ENCODE measurements at regions not wholly inside any gene's neighbourhood (a gene's known extent, or its start where the extent isn't known, plus 50 kb on each side); places are given as distances from the start of the nearest gene placed in this dataset.

GRCh38 chr12:28828318-28828717 is 320.8 kb upstream of the FAR2 start:
- TF ChIP-seq, protein P1, sequence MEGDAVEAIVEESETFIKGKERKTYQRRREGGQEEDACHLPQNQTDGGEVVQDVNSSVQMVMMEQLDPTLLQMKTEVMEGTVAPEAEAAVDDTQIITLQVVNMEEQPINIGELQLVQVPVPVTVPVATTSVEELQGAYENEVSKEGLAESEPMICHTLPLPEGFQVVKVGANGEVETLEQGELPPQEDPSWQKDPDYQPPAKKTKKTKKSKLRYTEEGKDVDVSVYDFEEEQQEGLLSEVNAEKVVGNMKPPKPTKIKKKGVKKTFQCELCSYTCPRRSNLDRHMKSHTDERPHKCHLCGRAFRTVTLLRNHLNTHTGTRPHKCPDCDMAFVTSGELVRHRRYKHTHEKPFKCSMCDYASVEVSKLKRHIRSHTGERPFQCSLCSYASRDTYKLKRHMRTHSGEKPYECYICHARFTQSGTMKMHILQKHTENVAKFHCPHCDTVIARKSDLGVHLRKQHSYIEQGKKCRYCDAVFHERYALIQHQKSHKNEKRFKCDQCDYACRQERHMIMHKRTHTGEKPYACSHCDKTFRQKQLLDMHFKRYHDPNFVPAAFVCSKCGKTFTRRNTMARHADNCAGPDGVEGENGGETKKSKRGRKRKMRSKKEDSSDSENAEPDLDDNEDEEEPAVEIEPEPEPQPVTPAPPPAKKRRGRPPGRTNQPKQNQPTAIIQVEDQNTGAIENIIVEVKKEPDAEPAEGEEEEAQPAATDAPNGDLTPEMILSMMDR (conservative IDR thresholded peaks at IDR 0.05; ENCODE audit: low read depth, low read length), result no peak
- no peak for TF ChIP-seq EZH2 (IDR thresholded peaks at IDR 0.05; ENCODE audit: borderline replicate concordance, low read depth, low read length, poor library complexity, severe bottlenecking)
